HUDEP-2 (cell line): ENCODE measurements at regions not wholly inside any gene's neighbourhood (a gene's known extent, or its start where the extent isn't known, plus 50 kb on each side); places are given as distances from the start of the nearest gene placed in this dataset.
"Not testable (repeated sequence)": the region's sequence is repeated elsewhere in the genome, so short reads cannot be mapped to it uniquely, and the experiment has no call there.

ENCODE experiments used
- DNase-seq, 76 experiments: peaks; one replicate each; lab custom pipeline; 2025; ENCODE audit not compliant: unreplicated experiment in 76 of 76; lab: John Stamatoyannopoulos, UW

- DNase-seq = no peak
These were observed 91.3 kb upstream of the ANK3 start for GRCh38 chr10:60480865-60481563.

- no peak for DNase-seq
These were observed 89.8 kb upstream of the ANK3 start for GRCh38 chr10:60479305-60480020.

- no peak for DNase-seq
These were observed 86.8 kb upstream of the ANK3 start for GRCh38 chr10:60476451-60476850.

- no peak for DNase-seq
These were observed 83.9 kb upstream of the ANK3 start for GRCh38 chr10:60473557-60473956.

DNA sequence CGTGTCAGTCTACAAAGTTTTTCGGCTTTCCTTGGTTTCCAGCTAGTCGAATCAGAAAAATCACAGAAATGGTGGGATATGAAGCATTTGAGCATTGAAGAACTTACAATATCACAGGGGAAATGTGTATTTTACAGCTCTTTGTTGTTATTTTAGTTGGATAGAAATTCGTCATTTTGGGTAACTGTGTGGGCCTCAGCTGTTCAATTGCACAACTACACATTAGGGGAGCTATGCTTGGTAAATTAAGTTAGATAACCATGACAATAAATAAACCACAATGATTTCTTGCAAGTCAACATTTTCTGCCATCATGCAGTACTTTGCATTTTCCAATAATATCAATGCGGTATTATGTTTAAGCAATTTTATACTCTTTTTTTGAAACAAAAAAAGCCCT lies 80.4 kb upstream of the ANK3 start:
- DNase-seq = no peak

DNA sequence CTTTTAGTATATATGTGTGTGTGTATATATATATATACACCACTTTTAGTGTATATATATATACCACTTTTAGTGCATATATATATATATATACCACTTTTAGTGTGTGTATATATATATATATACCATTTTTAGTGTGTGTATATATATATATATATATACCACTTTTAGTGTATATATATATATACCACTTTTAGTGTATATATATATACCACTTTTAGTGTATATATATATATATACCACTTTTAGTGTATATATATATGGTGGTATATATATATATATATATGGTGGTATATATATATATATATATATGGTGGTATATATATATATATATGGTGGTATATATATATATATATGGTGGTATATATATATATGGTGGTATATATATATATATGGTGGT lies 79.5 kb upstream of the ANK3 start:
- not testable (repeated sequence) for DNase-seq

DNA sequence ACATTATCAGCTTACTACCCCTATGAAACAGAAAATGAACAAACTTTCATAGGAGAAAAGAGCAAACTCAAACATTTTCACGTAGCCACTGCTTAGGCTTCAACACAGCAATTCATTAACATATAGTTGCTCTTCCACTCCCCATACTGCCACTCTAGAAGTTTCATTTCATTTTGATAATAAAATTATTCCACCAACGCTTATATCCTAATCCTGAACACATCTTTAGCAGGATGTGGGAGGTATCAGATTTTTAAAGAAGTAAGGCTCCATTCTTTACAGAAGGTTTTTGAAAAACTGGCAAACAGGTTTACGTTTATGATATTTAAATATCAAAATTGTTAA lies 77.5 kb upstream of the ANK3 start:
- no peak for DNase-seq

DNA sequence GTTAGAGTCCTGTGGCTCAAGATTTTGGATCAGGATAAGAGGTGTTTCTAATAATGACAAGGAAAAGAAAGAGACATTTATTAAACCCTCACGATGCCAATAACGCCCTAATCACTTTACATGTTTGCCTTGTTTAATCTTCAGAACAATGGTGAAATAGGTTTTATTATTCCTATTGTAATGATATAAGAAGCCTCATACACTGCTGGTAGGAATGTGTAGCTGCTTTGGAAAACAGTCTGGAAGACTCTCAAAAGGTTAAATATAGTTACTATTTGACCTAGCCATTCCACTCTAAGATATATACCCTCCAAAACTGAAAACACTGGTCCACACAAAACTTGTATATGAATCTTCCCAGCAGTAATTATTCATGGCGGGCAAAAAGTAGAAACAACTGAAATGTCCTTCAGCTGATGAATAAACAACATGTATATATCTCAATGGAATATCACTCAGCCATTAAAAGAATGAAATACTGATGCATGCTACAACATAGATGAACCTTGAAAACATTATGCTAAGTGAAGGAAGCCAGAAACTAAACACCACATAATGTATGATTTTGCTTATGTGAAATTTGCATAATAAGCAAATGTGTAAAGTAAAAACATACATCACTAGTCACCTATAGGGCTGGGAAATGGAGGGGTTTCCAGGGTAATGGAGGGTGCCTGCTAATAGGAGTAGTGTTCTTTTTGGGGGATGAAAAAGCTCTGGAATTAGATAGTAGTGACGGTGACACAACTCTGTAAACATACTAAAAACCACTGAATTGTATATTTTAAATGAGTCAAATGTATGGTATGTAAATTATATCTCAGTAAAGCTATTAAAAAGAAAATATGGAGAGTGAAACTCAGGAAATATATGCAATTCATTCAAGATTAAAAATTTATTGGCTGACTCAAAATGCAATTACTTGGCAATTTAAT lies 76.9 kb upstream of the ANK3 start:
- DNase-seq = no peak

DNA sequence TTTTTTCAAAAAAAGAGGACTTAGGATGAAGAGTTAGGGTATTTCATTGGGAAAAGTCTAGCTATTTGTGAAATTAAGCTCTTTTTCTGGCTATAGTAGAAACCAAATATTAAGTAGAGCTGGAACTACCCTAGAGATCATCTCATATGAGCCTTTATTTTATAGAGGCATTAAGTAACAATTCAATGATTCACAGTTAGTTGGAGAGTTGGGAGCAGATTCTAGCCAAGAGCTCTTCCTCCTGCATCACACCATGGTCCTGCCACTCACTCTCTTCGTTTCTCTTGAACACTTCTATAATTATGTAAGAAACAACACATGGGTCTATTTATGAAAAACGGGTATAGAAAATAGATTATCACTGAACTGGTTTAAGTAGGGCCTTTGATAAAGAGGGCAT lies 76.1 kb upstream of the ANK3 start:
- DNase-seq = no peak

DNA sequence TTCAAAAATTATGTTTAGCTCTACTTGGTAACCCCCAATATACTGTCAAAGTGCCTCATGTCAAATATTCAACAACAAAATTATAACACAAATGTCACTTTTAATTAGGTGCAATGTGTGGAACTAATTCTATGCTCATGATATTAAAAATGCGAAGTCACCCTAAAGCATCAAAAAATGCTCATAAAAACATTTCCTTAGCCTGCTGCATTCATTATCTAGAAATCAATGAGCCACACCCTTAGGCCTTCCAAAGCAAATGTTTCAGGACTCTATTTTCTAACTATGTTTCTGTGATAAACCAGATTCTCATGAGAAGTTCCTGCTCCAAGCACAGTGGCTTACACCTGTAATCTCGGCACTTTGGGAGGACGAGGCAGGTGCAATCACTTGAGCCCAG lies 75.0 kb upstream of the ANK3 start:
- DNase-seq = no peak

- no peak for DNase-seq
These were observed 74.1 kb upstream of the ANK3 start for GRCh38 chr10:60463746-60464145.

DNA sequence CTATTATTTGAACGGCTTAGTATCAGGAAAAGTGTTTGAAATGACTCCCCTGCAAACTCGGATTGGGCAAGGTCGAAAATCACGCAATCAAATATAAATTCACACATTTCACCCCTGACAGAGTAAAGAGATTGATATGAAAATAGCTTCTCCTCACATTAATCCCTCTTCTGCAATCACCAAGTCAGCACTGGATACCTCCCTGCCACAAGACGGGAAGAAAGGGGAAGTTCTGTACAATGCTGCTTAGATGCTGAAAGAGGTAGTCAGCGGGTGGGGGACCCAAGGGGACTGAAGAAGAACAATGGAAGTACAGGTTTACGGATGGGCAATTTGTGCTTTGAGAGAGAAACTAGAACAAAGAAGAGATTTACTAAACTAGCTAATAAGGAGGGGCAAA lies 72.0 kb upstream of the ANK3 start:
- no peak for DNase-seq

GRCh38 chr10:60459701-60460457 lies 70.2 kb upstream of the ANK3 start:
- no peak for DNase-seq

DNA sequence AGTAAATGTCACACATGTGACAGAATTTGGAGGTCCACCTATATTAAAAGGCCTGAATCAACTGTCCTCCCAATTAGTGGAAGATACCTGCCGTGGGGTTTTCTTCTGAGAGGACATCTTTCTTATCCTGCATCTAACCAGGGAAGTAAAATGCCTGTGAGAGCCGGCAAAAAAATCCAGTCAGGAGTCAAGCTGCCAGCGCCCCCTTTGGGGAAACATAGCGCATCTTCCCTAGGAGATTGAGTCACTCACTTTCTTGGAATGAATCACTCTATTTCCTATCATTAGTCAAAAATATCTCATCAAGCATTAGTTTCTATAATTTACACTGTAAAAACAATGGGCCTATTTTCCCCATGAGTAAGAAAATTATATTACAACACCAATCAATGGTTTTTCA lies 66.4 kb upstream of the ANK3 start:
- no peak for DNase-seq

DNA sequence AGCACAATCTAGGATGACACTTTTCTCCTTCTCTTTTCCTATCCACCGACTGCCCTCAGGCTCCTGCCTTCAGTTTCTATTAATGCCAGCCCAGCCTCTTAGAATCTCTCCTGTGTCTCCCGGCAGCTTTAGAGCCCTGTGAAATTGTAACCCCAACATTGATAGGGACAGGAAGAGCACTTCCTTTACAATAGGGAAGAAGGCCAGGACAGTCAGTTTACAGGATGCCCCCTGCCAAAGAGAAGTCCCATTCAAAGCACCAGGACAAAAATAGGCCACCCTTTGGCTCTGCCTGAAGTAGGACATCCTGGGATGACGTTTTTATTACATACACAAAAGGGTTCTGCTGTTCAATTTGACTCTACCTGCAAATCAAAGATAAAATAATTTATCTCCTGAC lies 64.7 kb upstream of the ANK3 start:
- DNase-seq = no peak

- no peak for DNase-seq
These were observed 63.4 kb upstream of the ANK3 start for GRCh38 chr10:60453036-60453435.

GRCh38 chr10:60450291-60450690 lies 60.6 kb upstream of the ANK3 start:
- DNase-seq = no peak

- no peak for DNase-seq
These were observed 58.6 kb upstream of the ANK3 start for GRCh38 chr10:60448246-60448645.

GRCh38 chr10:60446851-60447250 lies 57.2 kb upstream of the ANK3 start:
- DNase-seq = no peak

- DNase-seq = no peak
These were observed 56.6 kb upstream of the ANK3 start for GRCh38 chr10:60446070-60446833.
